GM12878 (cell line): ENCODE measurements at regions not wholly inside any gene's neighbourhood (a gene's known extent, or its start where the extent isn't known, plus 50 kb on each side); places are given as distances from the start of the nearest gene placed in this dataset.

Experiments used
- ATAC-seq: fragments of 200-7000 bp; cut with Tn5 transposase; 3 replicates; pipeline ENCODE4 v1.9.1; 2020; ENCODE audit warnings: mild to moderate bottlenecking, moderate library complexity
- BruUV-seq: library from RNA; stranded (reverse); fragments of 400-500 nt; replicated peaks from 2 replicates; lab custom pipeline; 2021; lab: Mats Ljungman, UMichigan
- CTCF ChIA-PET: fragments of 300-600 bp; sonication (Branson Sonifier 250); formaldehyde crosslinking; extraction: SDS; loops from one replicate; lab custom pipeline; 2021; ENCODE audit warnings: inconsistent platforms; lab: Yijun Ruan, JAX
- POLR2A ChIA-PET: fragments of 350-600 bp; formaldehyde crosslinking; extraction: SDS; loops from one replicate; lab custom pipeline; 2021; ENCODE audit warnings: inconsistent platforms; lab: Charles Lee
- RAD21 ChIA-PET: fragments of 300-600 bp; sonication (Branson Sonifier 250); formaldehyde crosslinking; loops from one replicate; lab custom pipeline; 2023; ENCODE audit warnings: antibody characterized with exemption; ENCODE audit not compliant: unreplicated experiment; lab: Charles Lee
- SMC1A ChIA-PET: fragments of 300-600 bp; sonication (Branson Sonifier 250); formaldehyde crosslinking; loops from one replicate; lab custom pipeline; 2023; ENCODE audit not compliant: unreplicated experiment, uncharacterized antibody; lab: Charles Lee
- DNase-seq: peaks from one replicate; pipeline ENCODE4 v3.0.0-alpha.2; 2011; ENCODE audit warnings: low read depth, low spot score
- FAIRE-seq: peaks from 3 replicates; lab custom pipeline; 2011; peaks lifted over from hg19 to GRCh38; lab: Jason Lieb, UNC
- H2AFZ ChIP-seq: 2 replicates; pipeline ENCODE4 v1.6.0; 2011; ENCODE audit warnings: low read depth, low read length, control low read depth; ENCODE audit not compliant: control insufficient read depth
- H3K27ac ChIP-seq: 2 replicates; pipeline ENCODE4 v1.5.1; 2011; ENCODE audit warnings: control low read depth; ENCODE audit not compliant: control insufficient read depth, insufficient read depth
- H3K27me3 ChIP-seq, 2 experiments: replicated peaks in 1 of 2; 2 replicates each; pipeline versions ENCODE4 v1.6.0 to v1.6.1; 2011; ENCODE audit warnings: low read length in 1 of 2; ENCODE audit not compliant: control insufficient read depth in 2 of 2, insufficient read depth in 2 of 2
- H3K36me3 ChIP-seq, 2 experiments: 2 replicates each; pipeline ENCODE4 v1.5.1; 2011; ENCODE audit warnings: low read length in 1 of 2; ENCODE audit not compliant: control insufficient read depth in 2 of 2, insufficient read depth in 2 of 2
- H3K4me1 ChIP-seq: 2 replicates; pipeline ENCODE4 v1.6.1; 2011; ENCODE audit warnings: mild to moderate bottlenecking, low read length, moderate library complexity, mixed read lengths; ENCODE audit not compliant: control insufficient read depth, insufficient read depth
- H3K4me2 ChIP-seq: 2 replicates; pipeline ENCODE4 v1.6.0; 2011; ENCODE audit warnings: control low read depth; ENCODE audit not compliant: control insufficient read depth, insufficient read depth
- H3K4me3 ChIP-seq: fragments of 200-600 bp; sonication (generic); 2 replicates; pipeline ENCODE4 v1.5.1; 2016
- H3K79me2 ChIP-seq: 2 replicates; pipeline ENCODE4 v1.6.0; 2011; ENCODE audit warnings: low read length; ENCODE audit not compliant: control insufficient read depth, insufficient read depth
- H3K9ac ChIP-seq: 2 replicates; pipeline ENCODE4 v1.8.0; 2011; ENCODE audit warnings: low read length, control low read depth, mixed read lengths; ENCODE audit not compliant: control insufficient read depth, insufficient read depth
- H3K9me3 ChIP-seq: replicated peaks from 3 replicates; pipeline ENCODE4 v1.5.1; 2011; ENCODE audit warnings: mild to moderate bottlenecking, low read length; ENCODE audit not compliant: control insufficient read depth, insufficient read depth
- H4K20me1 ChIP-seq: 2 replicates; pipeline ENCODE4 v1.6.0; 2011; ENCODE audit not compliant: control insufficient read depth, insufficient read depth
- EGR1 ChIP-seq, 2 experiments: IDR thresholded peaks; 1 replicate in 1 of 2; 2 replicates in 1 of 2; pipeline ENCODE4 v1.6.1; 2011 to 2012; ENCODE audit warnings: low read depth in 2 of 2, low read length in 2 of 2, borderline replicate concordance in 1 of 2, mild to moderate bottlenecking in 1 of 2, moderate library complexity in 1 of 2
- GATAD2B ChIP-seq: fragments of 450-650 bp; conservative IDR thresholded peaks from 2 replicates; pipeline ENCODE4 v1.6.1; 2017; ENCODE audit warnings: low read depth, mild to moderate bottlenecking, moderate library complexity
- IRF3 ChIP-seq: fragments of 450-650 bp; IDR thresholded peaks from 2 replicates; pipeline ENCODE4 v1.6.1; 2014; ENCODE audit warnings: mild to moderate bottlenecking
- KLF5 ChIP-seq: fragments of 450-650 bp; IDR thresholded peaks from 2 replicates; pipeline ENCODE4 v1.6.1; 2014; ENCODE audit warnings: mild to moderate bottlenecking; ENCODE audit not compliant: partially characterized antibody
- PAX8 ChIP-seq: fragments of 450-650 bp; IDR thresholded peaks from 2 replicates; pipeline ENCODE4 v1.6.1; 2017; ENCODE audit warnings: mild to moderate bottlenecking, moderate library complexity
- SUZ12 ChIP-seq: fragments of 200-600 bp; sonication (generic); IDR thresholded peaks from one replicate; pipeline ENCODE4 v1.6.1; 2018; ENCODE audit warnings: antibody characterized with exemption, mild to moderate bottlenecking; ENCODE audit not compliant: unreplicated experiment
- TARDBP ChIP-seq: IDR thresholded peaks from 2 replicates; pipeline ENCODE4 v1.6.1; 2016; ENCODE audit warnings: borderline replicate concordance
- ZBTB4 ChIP-seq: fragments of 450-650 bp; formaldehyde crosslinking; IDR thresholded peaks from 2 replicates; pipeline ENCODE4 v1.4.0; 2022; ENCODE audit warnings: mild to moderate bottlenecking, moderate library complexity
- ZBTB40 ChIP-seq: fragments of 450-650 bp; IDR thresholded peaks from 2 replicates; pipeline ENCODE4 v1.6.1; 2016; ENCODE audit warnings: mild to moderate bottlenecking, moderate library complexity, borderline replicate concordance
- ZNF217 ChIP-seq: fragments of 450-650 bp; IDR thresholded peaks from 2 replicates; pipeline ENCODE4 v1.6.1; 2017; ENCODE audit warnings: antibody characterized with exemption, mild to moderate bottlenecking
- ZNF687 ChIP-seq: fragments of 450-650 bp; IDR thresholded peaks from 2 replicates; pipeline ENCODE4 v1.6.1; 2017; ENCODE audit warnings: mild to moderate bottlenecking, moderate library complexity
- WGBS: methylation state at CpG from one replicate; pipeline ENCODE4 v1.1.6; 2016; ENCODE audit warnings: low lambda C conversion rate; ENCODE audit not compliant: insufficient replicate concordance, insufficient coverage; ENCODE audit errors: missing lambda C conversion rate; 5-methylcytosine and 5-hydroxymethylcytosine counted together
- in situ Hi-C: fragments of 300-500 bp; cut with MboI; formaldehyde crosslinking; loops from 9 replicates; pipeline ENCODE4 v1.14.3; 2018; ENCODE audit warnings: mixed read lengths
- intact Hi-C: fragments of 100-400 bp; cut with micrococcal nuclease; formaldehyde crosslinking; loops from one replicate; pipeline ENCODE4 v1.14.2; 2022; ENCODE audit not compliant: unreplicated experiment

- FAIRE-seq (no peak), ATAC-seq (no peak), DNase-seq (no peak)
- H3K4me3 ChIP-seq, result no peak overlapping the region
- in situ Hi-C loops (no loop called here), intact Hi-C loops (no loop called here)
- H3K9ac ChIP-seq, result no peak overlapping the region
- no peak overlapping the region for H3K27ac ChIP-seq
- POLR2A ChIA-PET, result no interaction called here
- no peaks in the 10 kb centered on the region for H4K20me1 ChIP-seq
- no peak overlapping the region for H3K4me2 ChIP-seq
- H3K36me3 ChIP-seq, result no peaks in the 10 kb centered on the region
- no peak overlapping the region for H2AFZ ChIP-seq
- 0% methylated on average over 1 of the region's 1 CpG for WGBS
- BruUV-seq, result no TSS peak
- CTCF ChIA-PET, result no interaction called here
- RAD21 ChIA-PET, result no interaction called here
- no peaks in the 10 kb centered on the region for H3K27me3 ChIP-seq
- no peaks in the 10 kb centered on the region for H3K79me2 ChIP-seq
- SMC1A ChIA-PET, result no interaction called here
- H3K4me1 ChIP-seq, result no peaks in the 10 kb centered on the region
- H3K9me3 ChIP-seq, result no peaks in the 10 kb centered on the region; the same call in 2 of the 3 replicates
- TF ChIP-seq KLF5, result no peak
- no peak for TF ChIP-seq ZNF687
- no peak for TF ChIP-seq IRF3
- TF ChIP-seq ZBTB40, result no peak
- TF ChIP-seq ZNF217, result no peak
- TF ChIP-seq EGR1 (IDR thresholded peaks at IDR 0.05; ENCODE audit: borderline replicate concordance in 1 of 2, low read depth in 2 of 2, low read length in 2 of 2), result no peak
- TF ChIP-seq PAX8, result no peak
- TF ChIP-seq ZBTB4 (CRISPR knock-in tag), result no peak
- no peak for TF ChIP-seq SUZ12
- no peak for TF ChIP-seq TARDBP
- TF ChIP-seq GATAD2B, result no peak
Observed at GRCh38 chr2:235399895-235400294, 93.9 kb upstream of the AGAP1 start.
